Adrenal gland (tissue), 9 donors: ENCODE measurements at regions not wholly inside any gene's neighbourhood (a gene's known extent, or its start where the extent isn't known, plus 50 kb on each side); places are given as distances from the start of the nearest gene placed in this dataset.

ENCODE experiments used
- DNase-seq, 7 donors: peaks; one replicate each; pipeline ENCODE4 v3.0.0-alpha.2; 2019 to 2020
- H3K27ac ChIP-seq, 5 donors: fragments of 200-600 bp; sonication (generic) in 4 of 5; 1 replicate in 3 of 5; 2 replicates in 2 of 5; pipeline versions ENCODE4 v1.5.1 to v1.8.0; 2016 to 2020; ENCODE audit warnings: mild to moderate bottlenecking in 1 of 5
- H3K27me3 ChIP-seq: fragments of 200-600 bp; 2 replicates; pipeline ENCODE4 v1.8.0; 2021
- H3K36me3 ChIP-seq, 2 donors: fragments of 200-600 bp; replicated peaks in 1 of 2; 1 replicate in 1 of 2; 2 replicates in 1 of 2; pipeline versions ENCODE4 v1.5.1 to v1.8.0; 2018 to 2022
- H3K4me1 ChIP-seq, 2 donors: fragments of 200-600 bp; replicated peaks in 1 of 2; 1 replicate in 1 of 2; 2 replicates in 1 of 2; pipeline versions ENCODE4 v1.5.1 to v1.8.0; 2018 to 2021
- H3K4me3 ChIP-seq, 4 donors: fragments of 200-600 bp; sonication (generic) in 3 of 4; one replicate each; pipeline ENCODE4 v1.5.1; 2016 to 2018
- H3K9me3 ChIP-seq, 3 donors: fragments of 200-600 bp; sonication (generic) in 1 of 3; replicated peaks in 1 of 3; 1 replicate in 2 of 3; 2 replicates in 1 of 3; pipeline versions ENCODE4 v1.5.1 to v1.8.0; 2016 to 2021
- CTCF ChIP-seq, 6 experiments: fragments of 450-650 bp in 4 of 6; fragments of 200-600 bp in 2 of 6; sonication (generic) in 1 of 6; IDR thresholded peaks; 1 replicate in 5 of 6; 2 replicates in 1 of 6; pipeline versions ENCODE4 v1.5.1 to v1.8.0; 2016 to 2021; ENCODE audit warnings: antibody characterized with exemption in 6 of 6, mild to moderate bottlenecking in 2 of 6, moderate library complexity in 1 of 6
- POLR2A ChIP-seq, 2 donors: fragments of 450-650 bp; IDR thresholded peaks; one replicate each; pipeline ENCODE4 v1.6.1; 2017; ENCODE audit warnings: antibody characterized with exemption in 2 of 2, mild to moderate bottlenecking in 2 of 2, moderate library complexity in 1 of 2
- whole genome bisulfite sequencing, 4 donors: extraction: QIAGEN DNeasy Blood & Tissue Kit in 2 of 4; methylation state at CpG; one replicate each; pipeline versions ENCODE4 v1.1.5 to v1.1.7; 2013 to 2017; 5-methylcytosine and 5-hydroxymethylcytosine counted together
- intact Hi-C, 2 donors: fragments of 100-400 bp; cut with DNase I; formaldehyde crosslinking; loops; one replicate each; pipeline versions ENCODE4 v1.14.1 to v1.15.0; 2022 to 2023
- donor health status: healthy with polysubstance abuse.
- donor health status: Bipolar disorder and iron deficiency.
- donor health status: DM: yes; HTN: yes; CAD: no.
- donor health status: DM: no; HTN: no; CAD: no.
- donor health status: DM: no; HTN: no; CAD: no.

DNA sequence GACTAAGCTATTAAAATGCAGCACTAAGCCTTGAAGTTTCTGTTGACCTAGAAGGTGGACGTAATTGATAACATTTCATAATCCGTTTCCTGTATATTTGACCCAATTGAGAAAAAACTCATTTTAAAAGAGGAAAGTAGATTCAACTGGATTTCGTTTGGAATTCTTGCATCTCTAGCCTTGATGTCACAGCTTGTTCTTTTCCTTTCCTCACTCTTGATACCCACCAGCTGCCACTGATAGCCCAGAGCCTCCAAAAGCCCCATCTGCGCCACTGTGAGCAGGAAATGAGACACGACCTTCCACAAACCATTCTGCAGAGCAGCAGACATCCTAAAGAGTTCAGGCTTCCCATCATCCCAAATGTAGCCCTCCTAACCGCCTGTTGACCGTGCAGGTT lies 61.8 kb downstream of the FOXB1 start:
- Histone ChIP-seq H3K36me3 (no peaks in the 10 kb centered on the region), H3K27ac (peak overlapping the region in 1 of 5 donors; percentile 63), H3K9me3 (no peaks in the 10 kb centered on the region), H3K4me1 (peaks cover 0 to 7% of the 10 kb centered on the region in 2 donors), H3K4me3 (no peak overlapping the region), H3K27me3 (no peaks in the 10 kb centered on the region)
- intact Hi-C loops: no loop called here
- no peak for DNase-seq
- TF ChIP-seq CTCF (IDR thresholded peaks at IDR 0.05) (no peak), POLR2A (IDR thresholded peaks at IDR 0.05) (no peak)
- WGBS, 4 donors: 56 to 61% (median 58%) methylated on average over 7 of the region's 7 CpGs

DNA sequence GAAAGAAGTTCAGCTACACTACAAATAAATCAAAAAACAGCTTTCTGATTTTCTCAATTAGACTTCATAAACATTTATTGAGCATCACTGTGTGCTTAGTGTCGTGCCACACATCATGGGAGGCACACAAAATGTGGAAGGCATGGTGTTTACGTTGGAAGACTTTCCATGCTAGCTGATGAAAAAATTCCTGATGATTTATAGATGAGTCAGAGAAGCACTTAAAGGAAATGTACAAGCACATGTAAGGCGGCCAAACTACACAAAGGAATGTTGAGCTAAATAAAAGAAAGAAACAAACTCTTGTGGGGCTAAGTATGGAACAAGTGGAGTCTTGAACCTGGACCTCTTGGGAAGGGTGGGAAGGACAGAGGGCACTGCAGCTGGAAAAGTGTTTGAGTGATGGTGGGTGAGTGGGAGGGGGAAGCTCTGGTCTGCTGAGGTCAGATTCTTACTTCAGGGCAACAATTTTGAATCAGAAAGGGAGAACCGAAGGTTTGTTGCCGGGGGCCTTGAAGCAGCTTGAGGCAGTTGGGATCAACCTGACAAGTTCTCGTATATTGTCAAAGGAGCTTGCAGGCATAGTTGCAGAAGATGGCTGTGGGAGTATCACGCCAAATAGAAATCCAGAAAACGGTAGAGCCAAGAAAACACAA lies 66.9 kb downstream of the FOXB1 start:
- intact Hi-C loops: no loop called here
- H3K27me3 ChIP-seq: no peaks in the 10 kb centered on the region
- no peaks in the 10 kb centered on the region for H3K4me1 ChIP-seq
- H3K27ac ChIP-seq: no peak overlapping the region
- 62 to 69% (median 67%) methylated on average over 8 of the region's 8 CpGs for WGBS, 4 donors
- DNase-seq: no peak
- no peak overlapping the region for H3K4me3 ChIP-seq
- TF ChIP-seq POLR2A (IDR thresholded peaks at IDR 0.05): no peak
- no peak for TF ChIP-seq CTCF (IDR thresholded peaks at IDR 0.05)
- no peaks in the 10 kb centered on the region for H3K36me3 ChIP-seq
- H3K9me3 ChIP-seq: no peaks in the 10 kb centered on the region

GRCh38 chr15:60072826-60073465 lies 68.8 kb downstream of the FOXB1 start:
- Histone ChIP-seq H3K4me1 (no peaks in the 10 kb centered on the region), H3K9me3 (no peaks in the 10 kb centered on the region), H3K27me3 (no peaks in the 10 kb centered on the region), H3K27ac (no peak overlapping the region), H3K4me3 (no peak overlapping the region), H3K36me3 (no peaks in the 10 kb centered on the region)
- DNase-seq: peak in 1 of 7 donors; percentile 22
- WGBS, 4 donors: 44 to 75% (median 69%) methylated on average over 4 to 5 of the region's 5 CpGs
- intact Hi-C loops: no loop called here
- no peak for TF ChIP-seq POLR2A (IDR thresholded peaks at IDR 0.05)
- no peak for TF ChIP-seq CTCF (IDR thresholded peaks at IDR 0.05)

DNA sequence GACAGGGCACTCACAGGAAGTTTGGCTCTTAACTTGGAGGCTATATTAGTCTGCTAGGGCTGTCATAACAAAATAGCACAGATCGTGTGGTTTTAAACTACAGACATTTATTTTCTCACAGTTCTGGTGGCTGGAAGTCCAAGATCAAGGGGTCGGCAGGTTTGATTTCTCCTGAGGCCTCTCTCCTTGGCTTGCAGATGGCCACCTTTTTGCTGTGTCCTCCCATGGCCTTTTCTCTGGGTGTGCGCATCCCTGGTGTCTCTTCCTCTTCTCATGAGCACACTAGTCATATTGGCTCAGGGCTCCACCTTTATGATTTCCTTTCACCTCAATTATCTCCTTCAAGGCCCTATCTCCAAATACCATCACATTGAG lies 69.3 kb downstream of the FOXB1 start:
- intact Hi-C loops: no loop called here
- H3K4me3 ChIP-seq: no peak overlapping the region
- no peak for DNase-seq
- H3K4me1 ChIP-seq: no peaks in the 10 kb centered on the region
- H3K27ac ChIP-seq: no peak overlapping the region
- 83 to 100% (median 88%) methylated on average over 1 to 3 of the region's 3 CpGs for WGBS, 4 donors
- H3K9me3 ChIP-seq: no peaks in the 10 kb centered on the region
- H3K36me3 ChIP-seq: no peaks in the 10 kb centered on the region
- no peaks in the 10 kb centered on the region for H3K27me3 ChIP-seq
- TF ChIP-seq CTCF (IDR thresholded peaks at IDR 0.05) (no peak), POLR2A (IDR thresholded peaks at IDR 0.05) (no peak)
